Gastrocnemius medialis (tissue), 4 donors: ENCODE measurements at regions not wholly inside any gene's neighbourhood (a gene's known extent, or its start where the extent isn't known, plus 50 kb on each side); places are given as distances from the start of the nearest gene placed in this dataset.

Source experiments
- ATAC-seq, 2 donors: fragments of 150-250 bp; one replicate each; pipeline ENCODE4 v1.9.1; 2016
- DNase-seq, 2 donors: peaks; one replicate each; pipeline ENCODE4 v3.0.0-alpha.2; 2019
- H3K27ac ChIP-seq, 4 donors: fragments of 200-600 bp; sonication (generic); 1 replicate in 1 of 4; 2 replicates in 3 of 4; pipeline ENCODE4 v1.5.1; 2016 to 2018; ENCODE audit warnings: mild to moderate bottlenecking in 2 of 4, moderate library complexity in 1 of 4
- H3K27me3 ChIP-seq, 3 donors: fragments of 200-600 bp; sonication (generic) in 2 of 3; 1 replicate in 1 of 3; 2 replicates in 2 of 3; pipeline versions ENCODE4 v1.5.1 to v1.6.0; 2016 to 2019; ENCODE audit warnings: mild to moderate bottlenecking in 1 of 3, moderate library complexity in 1 of 3
- H3K36me3 ChIP-seq, 2 donors: fragments of 200-600 bp; sonication (generic) in 1 of 2; one replicate each; pipeline ENCODE4 v1.5.1; 2017 to 2018
- H3K4me1 ChIP-seq, 2 donors: fragments of 200-600 bp; sonication (generic) in 1 of 2; one replicate each; pipeline ENCODE4 v1.5.1; 2016 to 2017; ENCODE audit warnings: mild to moderate bottlenecking in 2 of 2
- H3K4me3 ChIP-seq, 4 donors: fragments of 200-600 bp; sonication (generic) in 3 of 4; 1 replicate in 1 of 4; 2 replicates in 3 of 4; pipeline ENCODE4 v1.5.1; 2016 to 2019; ENCODE audit warnings: mild to moderate bottlenecking in 2 of 4
- H3K9me3 ChIP-seq, 3 donors: fragments of 200-600 bp; sonication (generic) in 2 of 3; 1 replicate in 1 of 3; 2 replicates in 2 of 3; pipeline ENCODE4 v1.5.1; 2016 to 2019
- CTCF ChIP-seq, 5 experiments: fragments of 450-650 bp in 3 of 5; fragments of 200-600 bp in 2 of 5; sonication (generic) in 2 of 5; IDR thresholded peaks in 4 of 5; conservative IDR thresholded peaks in 1 of 5; 1 replicate in 4 of 5; 2 replicates in 1 of 5; pipeline ENCODE4 v1.5.1; 2016 to 2019; ENCODE audit warnings: antibody characterized with exemption in 5 of 5, mild to moderate bottlenecking in 3 of 5, moderate library complexity in 3 of 5
- POLR2A ChIP-seq, 2 donors: fragments of 450-650 bp; IDR thresholded peaks; one replicate each; pipeline ENCODE4 v1.6.1; 2017; ENCODE audit warnings: antibody characterized with exemption in 2 of 2, mild to moderate bottlenecking in 2 of 2, moderate library complexity in 2 of 2
- in situ Hi-C, 4 donors: fragments of 200-750 bp; cut with MboI; loops; one replicate each; pipeline versions ENCODE4 v1.15.0 to v1.8.0; 2017; ENCODE audit warnings: low sequenced_read_pairs in 4 of 4
- intact Hi-C: fragments of 100-400 bp; cut with DNase I; formaldehyde crosslinking; loops from one replicate; pipeline ENCODE4 v1.15.1; 2023; ENCODE audit warnings: low total_unique reads

- intact Hi-C loops = no loop called here
- in situ Hi-C loops = loop anchor here (5.0 to 25.0 kb wide), 3 partner anchors 209 to 489 kb away; partner anchors contain the start of gene COX7A2L (in 3 of the 4)
- TF ChIP-seq CTCF (IDR thresholded peaks at IDR 0.05 in 4 of 5, conservative IDR thresholded peaks at IDR 0.05 in 1 of 5) = no peak
- TF ChIP-seq POLR2A (IDR thresholded peaks at IDR 0.05) = no peak
These were observed 174.5 kb upstream of the PKDCC start for GRCh38 chr2:41873102-41874031.

GRCh38 chr2:41877114-41877678 lies 170.6 kb upstream of the PKDCC start:
- H3K36me3 ChIP-seq = no peaks in the 10 kb centered on the region

More at GRCh38 chr2:41873102-41874031, 174.5 kb upstream of the PKDCC start:
- Histone ChIP-seq H3K4me1 (peaks cover 11 to 16% of the 10 kb centered on the region in 2 donors), H3K9me3 (no peaks in the 10 kb centered on the region), H3K27ac (no peak overlapping the region), H3K27me3 (no peaks in the 10 kb centered on the region), H3K4me3 (no peak overlapping the region), H3K36me3 (no peaks in the 10 kb centered on the region)
- ATAC-seq = no peak
- DNase-seq = no peak

GRCh38 chr2:41878056-41878455 lies 169.8 kb upstream of the PKDCC start:
- Histone ChIP-seq H3K27ac (no peak overlapping the region), H3K4me3 (no peak overlapping the region), H3K36me3 (no peaks in the 10 kb centered on the region), H3K9me3 (no peaks in the 10 kb centered on the region), H3K4me1 (peaks cover 0 to 5% of the 10 kb centered on the region in 2 donors), H3K27me3 (no peaks in the 10 kb centered on the region)
- intact Hi-C loops (no loop called here), in situ Hi-C loops (no loop called here)
- ATAC-seq (no peak), DNase-seq (no peak)
- no peak for TF ChIP-seq POLR2A (IDR thresholded peaks at IDR 0.05)
- no peak for TF ChIP-seq CTCF (IDR thresholded peaks at IDR 0.05 in 4 of 5, conservative IDR thresholded peaks at IDR 0.05 in 1 of 5)

More at GRCh38 chr2:41877114-41877678, 170.6 kb upstream of the PKDCC start:
- intact Hi-C loops = no loop called here
- H3K9me3 ChIP-seq = no peaks in the 10 kb centered on the region
- TF ChIP-seq CTCF (IDR thresholded peaks at IDR 0.05 in 4 of 5, conservative IDR thresholded peaks at IDR 0.05 in 1 of 5) (no peak), POLR2A (IDR thresholded peaks at IDR 0.05) (no peak)
- DNase-seq (no peak), ATAC-seq (no peak)
- H3K4me3 ChIP-seq = no peak overlapping the region
- in situ Hi-C loops = no loop called here
- no peak overlapping the region for H3K27ac ChIP-seq
- H3K4me1 ChIP-seq = peaks cover 5% of the 10 kb centered on the region in 2 donors
- H3K27me3 ChIP-seq = no peaks in the 10 kb centered on the region

- Histone ChIP-seq H3K27ac (peak overlapping the region in 1 of 4 donors; percentile 9), H3K27me3 (no peaks in the 10 kb centered on the region), H3K4me3 (no peak overlapping the region), H3K4me1 (peaks cover 0 to 5% of the 10 kb centered on the region in 2 donors), H3K9me3 (no peaks in the 10 kb centered on the region), H3K36me3 (no peaks in the 10 kb centered on the region)
- in situ Hi-C loops = no loop called here
- TF ChIP-seq CTCF (IDR thresholded peaks at IDR 0.05 in 4 of 5, conservative IDR thresholded peaks at IDR 0.05 in 1 of 5) (no peak), POLR2A (IDR thresholded peaks at IDR 0.05) (no peak)
- DNase-seq (no peak), ATAC-seq (no peak)
- intact Hi-C loops = no loop called here
These were observed 169.0 kb upstream of the PKDCC start for GRCh38 chr2:41878716-41879234.
